ENCODE measurements at regions not wholly inside any gene's neighbourhood (a gene's known extent, or its start where the extent isn't known, plus 50 kb on each side); places are given as distances from the start of the nearest gene placed in this dataset.

- H3K36me3 Mint-ChIP-seq (ENCODE audit: low read depth, unreplicated experiment): no peaks in the 10 kb centered on the region
- no peak overlapping the region for H3K4me3 Mint-ChIP-seq (ENCODE audit: unreplicated experiment)
- no peaks in the 10 kb centered on the region for H3K27me3 Mint-ChIP-seq (ENCODE audit: low read depth, unreplicated experiment)
- no peak for TF ChIP-seq EZH2 (IDR thresholded peaks at IDR 0.05; ENCODE audit: insufficient read depth, low read length)
- no peak for TF ChIP-seq CTCF (IDR thresholded peaks at IDR 0.05; ENCODE audit: insufficient read depth, low read depth, low read length)
- DNase-seq (ENCODE audit: low read depth): no peak
- Histone ChIP-seq H3K9ac (ENCODE audit: low read length) (no peak overlapping the region), H3K36me3 (ENCODE audit: insufficient read depth, low read length) (no peaks in the 10 kb centered on the region), H3K79me2 (ENCODE audit: insufficient read depth, low read length) (no peaks in the 10 kb centered on the region), H3K4me3 (ENCODE audit: insufficient read depth, low read depth, low read length) (no peak overlapping the region), H3K27ac (ENCODE audit: low read depth, low read length) (no peak overlapping the region), H2AFZ (ENCODE audit: low read depth, low read length) (no peak overlapping the region), H4K20me1 (ENCODE audit: insufficient read depth, low read length) (no peaks in the 10 kb centered on the region), H3K27me3 (ENCODE audit: insufficient read depth, low read length) (no peaks in the 10 kb centered on the region), H3K4me1 (ENCODE audit: insufficient read depth, low read length) (no peaks in the 10 kb centered on the region), H3K4me2 (ENCODE audit: low read length) (no peak overlapping the region), H3K9me3 (ENCODE audit: insufficient read depth, low read depth, low read length) (no peaks in the 10 kb centered on the region)
- H3K4me1 Mint-ChIP-seq (ENCODE audit: low read depth, unreplicated experiment): no peaks in the 10 kb centered on the region
- FAIRE-seq: no peak
- no peak overlapping the region for H3K27ac Mint-ChIP-seq (ENCODE audit: unreplicated experiment)
- no peaks in the 10 kb centered on the region for H3K9me3 Mint-ChIP-seq (ENCODE audit: unreplicated experiment)
These were observed 597.2 kb upstream of the GNPDA2 start for GRCh38 chr4:45323453-45324058.

- no peak for TF ChIP-seq EZH2 (IDR thresholded peaks at IDR 0.05; ENCODE audit: insufficient read depth, low read length)
- no peak for TF ChIP-seq CTCF (IDR thresholded peaks at IDR 0.05; ENCODE audit: insufficient read depth, low read depth, low read length)
- H3K27me3 ChIP-seq (ENCODE audit: insufficient read depth, low read length): no peaks in the 10 kb centered on the region
- no peaks in the 10 kb centered on the region for H4K20me1 ChIP-seq (ENCODE audit: insufficient read depth, low read length)
- H3K9me3 Mint-ChIP-seq (ENCODE audit: unreplicated experiment): peaks cover 4% of the 10 kb centered on the region
- no peaks in the 10 kb centered on the region for H3K36me3 ChIP-seq (ENCODE audit: insufficient read depth, low read length)
- H3K9ac ChIP-seq (ENCODE audit: low read length): no peak overlapping the region
- no peak overlapping the region for H2AFZ ChIP-seq (ENCODE audit: low read depth, low read length)
- H3K4me2 ChIP-seq (ENCODE audit: low read length): no peak overlapping the region
- no peaks in the 10 kb centered on the region for H3K4me1 Mint-ChIP-seq (ENCODE audit: low read depth, unreplicated experiment)
- H3K4me1 ChIP-seq (ENCODE audit: insufficient read depth, low read length): no peaks in the 10 kb centered on the region
- no peak overlapping the region for H3K4me3 ChIP-seq (ENCODE audit: insufficient read depth, low read depth, low read length)
- FAIRE-seq (no peak), DNase-seq (ENCODE audit: low read depth) (no peak)
- no peak overlapping the region for H3K27ac Mint-ChIP-seq (ENCODE audit: unreplicated experiment)
- H3K36me3 Mint-ChIP-seq (ENCODE audit: low read depth, unreplicated experiment): no peaks in the 10 kb centered on the region
- no peak overlapping the region for H3K27ac ChIP-seq (ENCODE audit: low read depth, low read length)
- no peak overlapping the region for H3K4me3 Mint-ChIP-seq (ENCODE audit: unreplicated experiment)
- no peaks in the 10 kb centered on the region for H3K9me3 ChIP-seq (ENCODE audit: insufficient read depth, low read depth, low read length)
- H3K27me3 Mint-ChIP-seq (ENCODE audit: low read depth, unreplicated experiment): no peaks in the 10 kb centered on the region
- H3K79me2 ChIP-seq (ENCODE audit: insufficient read depth, low read length): no peaks in the 10 kb centered on the region
These were observed 591.4 kb upstream of the GNPDA2 start for GRCh38 chr4:45317739-45318138.

GRCh38 chr4:45317276-45317675 lies 590.9 kb upstream of the GNPDA2 start:
- Histone ChIP-seq H3K27ac (ENCODE audit: low read depth, low read length) (no peak overlapping the region), H3K4me2 (ENCODE audit: low read length) (no peak overlapping the region), H3K4me1 (ENCODE audit: insufficient read depth, low read length) (no peaks in the 10 kb centered on the region), H2AFZ (ENCODE audit: low read depth, low read length) (no peak overlapping the region), H3K79me2 (ENCODE audit: insufficient read depth, low read length) (no peaks in the 10 kb centered on the region), H3K9ac (ENCODE audit: low read length) (no peak overlapping the region), H3K4me3 (ENCODE audit: insufficient read depth, low read depth, low read length) (no peak overlapping the region), H3K9me3 (ENCODE audit: insufficient read depth, low read depth, low read length) (no peaks in the 10 kb centered on the region), H3K36me3 (ENCODE audit: insufficient read depth, low read length) (no peaks in the 10 kb centered on the region), H3K27me3 (ENCODE audit: insufficient read depth, low read length) (no peaks in the 10 kb centered on the region), H4K20me1 (ENCODE audit: insufficient read depth, low read length) (no peaks in the 10 kb centered on the region)
- DNase-seq (ENCODE audit: low read depth) (no peak), FAIRE-seq (no peak)
- TF ChIP-seq EZH2 (IDR thresholded peaks at IDR 0.05; ENCODE audit: insufficient read depth, low read length) (no peak), CTCF (IDR thresholded peaks at IDR 0.05; ENCODE audit: insufficient read depth, low read depth, low read length) (no peak)
- H3K9me3 Mint-ChIP-seq (ENCODE audit: unreplicated experiment): peaks cover 4% of the 10 kb centered on the region
- H3K4me1 Mint-ChIP-seq (ENCODE audit: low read depth, unreplicated experiment): no peaks in the 10 kb centered on the region
- no peak overlapping the region for H3K4me3 Mint-ChIP-seq (ENCODE audit: unreplicated experiment)
- H3K36me3 Mint-ChIP-seq (ENCODE audit: low read depth, unreplicated experiment): no peaks in the 10 kb centered on the region
- H3K27me3 Mint-ChIP-seq (ENCODE audit: low read depth, unreplicated experiment): no peaks in the 10 kb centered on the region
- H3K27ac Mint-ChIP-seq (ENCODE audit: unreplicated experiment): no peak overlapping the region

Data from astrocyte (in vitro differentiated cells and primary cell).